Fibroblast of pulmonary artery (primary cell): ENCODE measurements at regions not wholly inside any gene's neighbourhood (a gene's known extent, or its start where the extent isn't known, plus 50 kb on each side); places are given as distances from the start of the nearest gene placed in this dataset.
"Not testable (repeated sequence)": the region's sequence is repeated elsewhere in the genome, so short reads cannot be mapped to it uniquely, and the experiment has no call there.

Source experiments
- DNase-seq: peaks from one replicate; pipeline ENCODE4 v3.0.0-alpha.2; 2010; ENCODE audit warnings: low read depth
- H3K4me3 ChIP-seq: replicated peaks from 2 replicates; pipeline ENCODE4 v1.5.1; 2011; ENCODE audit warnings: low read depth, mild to moderate bottlenecking, control low read depth, low read length, moderate library complexity
- TF ChIP-seq, protein P1 (sequence below): IDR thresholded peaks from 2 replicates; pipeline ENCODE4 v1.5.1; 2011; ENCODE audit warnings: mild to moderate bottlenecking, control low read depth, low read length, inconsistent platforms; ENCODE audit errors: missing control alignments

- TF ChIP-seq, protein P1, sequence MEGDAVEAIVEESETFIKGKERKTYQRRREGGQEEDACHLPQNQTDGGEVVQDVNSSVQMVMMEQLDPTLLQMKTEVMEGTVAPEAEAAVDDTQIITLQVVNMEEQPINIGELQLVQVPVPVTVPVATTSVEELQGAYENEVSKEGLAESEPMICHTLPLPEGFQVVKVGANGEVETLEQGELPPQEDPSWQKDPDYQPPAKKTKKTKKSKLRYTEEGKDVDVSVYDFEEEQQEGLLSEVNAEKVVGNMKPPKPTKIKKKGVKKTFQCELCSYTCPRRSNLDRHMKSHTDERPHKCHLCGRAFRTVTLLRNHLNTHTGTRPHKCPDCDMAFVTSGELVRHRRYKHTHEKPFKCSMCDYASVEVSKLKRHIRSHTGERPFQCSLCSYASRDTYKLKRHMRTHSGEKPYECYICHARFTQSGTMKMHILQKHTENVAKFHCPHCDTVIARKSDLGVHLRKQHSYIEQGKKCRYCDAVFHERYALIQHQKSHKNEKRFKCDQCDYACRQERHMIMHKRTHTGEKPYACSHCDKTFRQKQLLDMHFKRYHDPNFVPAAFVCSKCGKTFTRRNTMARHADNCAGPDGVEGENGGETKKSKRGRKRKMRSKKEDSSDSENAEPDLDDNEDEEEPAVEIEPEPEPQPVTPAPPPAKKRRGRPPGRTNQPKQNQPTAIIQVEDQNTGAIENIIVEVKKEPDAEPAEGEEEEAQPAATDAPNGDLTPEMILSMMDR = no peak
Measured at GRCh38 chr10:20593649-20594048, 303.5 kb downstream of the NEBL start.

GRCh38 chr10:20582041-20582440, 315.1 kb downstream of the NEBL start:
- TF ChIP-seq, protein P1 = no peak
- no peak for DNase-seq
- no peak overlapping the region for H3K4me3 ChIP-seq

More at GRCh38 chr10:20593649-20594048, 303.5 kb downstream of the NEBL start:
- DNase-seq = peak; percentile 10
- H3K4me3 ChIP-seq = no peak overlapping the region

GRCh38 chr10:20573924-20574323, 323.2 kb downstream of the NEBL start:
- no peak overlapping the region for H3K4me3 ChIP-seq
- TF ChIP-seq, protein P1 = no peak
- no peak for DNase-seq

DNA sequence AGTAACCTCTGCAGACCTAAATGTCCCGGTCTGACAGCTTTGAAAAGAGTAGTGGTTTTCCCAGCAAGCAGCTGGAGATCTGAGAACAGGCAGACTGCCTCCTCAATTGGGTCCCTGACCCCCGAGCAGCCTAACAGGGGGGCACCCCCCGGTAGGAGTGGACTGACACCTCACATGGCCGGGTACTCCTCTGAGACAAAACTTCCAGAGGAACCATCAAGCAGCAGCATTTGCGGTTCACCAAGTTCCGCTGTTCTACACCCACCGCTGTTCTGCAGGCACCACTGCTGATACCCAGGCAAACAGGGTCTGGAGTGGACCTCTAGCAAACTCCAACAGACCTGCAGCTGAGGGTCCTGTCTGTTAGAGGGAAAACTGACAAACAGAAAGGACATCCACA, 341.1 kb downstream of the NEBL start:
- H3K4me3 ChIP-seq, DNase-seq: not testable (repeated sequence)

GRCh38 chr10:20552382-20552781, 344.7 kb downstream of the NEBL start:
- no peak for DNase-seq
- H3K4me3 ChIP-seq = no peak overlapping the region
- TF ChIP-seq, protein P1 = no peak

GRCh38 chr10:20551761-20552160, 345.4 kb downstream of the NEBL start:
- H3K4me3 ChIP-seq = no peak overlapping the region
- TF ChIP-seq, protein P1 = no peak
- DNase-seq = no peak

DNA sequence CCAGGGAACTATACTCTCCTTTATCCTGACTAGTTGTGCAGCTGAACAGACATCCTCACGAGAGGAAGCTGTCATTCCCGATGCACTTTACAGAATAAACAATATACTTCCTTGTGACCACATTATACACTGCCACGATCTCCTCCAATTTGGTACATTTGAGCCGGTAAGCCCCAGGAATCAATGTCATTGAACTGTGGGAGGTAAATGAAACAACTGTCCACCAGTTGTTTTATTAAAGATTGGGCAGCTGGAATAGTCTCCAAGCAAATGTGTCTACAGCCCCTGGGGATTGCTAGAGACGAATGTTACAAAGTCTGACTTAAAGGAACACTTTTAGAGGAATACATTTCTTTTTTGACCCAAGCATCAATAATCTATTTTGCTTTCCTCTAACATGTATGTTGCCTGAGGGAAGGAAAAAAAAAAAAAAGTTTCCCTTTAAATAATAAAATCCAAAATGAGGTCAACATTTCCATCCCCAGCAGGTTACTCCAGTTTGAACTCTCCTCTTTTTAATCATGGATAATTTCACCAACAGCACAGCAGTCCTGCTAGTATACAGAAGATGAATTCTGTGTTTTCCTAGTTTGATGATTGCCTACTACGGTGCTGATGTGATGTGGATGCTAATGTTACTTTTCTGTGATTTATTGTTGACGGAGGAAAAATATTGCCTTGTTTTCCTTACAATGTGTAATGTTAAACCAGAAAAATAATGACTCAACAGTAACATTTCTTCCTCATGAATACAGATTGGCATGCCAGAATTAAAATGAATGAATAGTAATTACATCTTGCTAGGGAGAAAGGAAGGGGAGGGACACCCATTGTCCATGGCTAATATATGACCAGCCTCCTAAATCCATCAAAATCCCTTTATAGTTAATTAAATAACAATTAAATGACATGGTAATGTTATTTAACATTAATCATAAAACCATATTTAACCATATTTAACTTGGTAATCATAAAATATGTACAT, 360.9 kb downstream of the NEBL start:
- H3K4me3 ChIP-seq = no peak overlapping the region
- DNase-seq = no peak
- TF ChIP-seq, protein P1 = no peak

GRCh38 chr10:20531241-20531883, 365.7 kb downstream of the NEBL start:
- H3K4me3 ChIP-seq, DNase-seq: not testable (repeated sequence)
